Erythroblast (primary cell): ENCODE measurements at regions not wholly inside any gene's neighbourhood (a gene's known extent, or its start where the extent isn't known, plus 50 kb on each side); places are given as distances from the start of the nearest gene placed in this dataset.

Experiments used
- GATA1 ChIP-seq: IDR thresholded peaks from 2 replicates; pipeline ENCODE4 v1.6.1; 2011; ENCODE audit warnings: low read depth, mild to moderate bottlenecking, control low read depth, low read length, moderate library complexity
- POLR2A ChIP-seq: IDR thresholded peaks from 2 replicates; pipeline ENCODE4 v1.6.1; 2011; ENCODE audit warnings: mild to moderate bottlenecking, low read length

DNA sequence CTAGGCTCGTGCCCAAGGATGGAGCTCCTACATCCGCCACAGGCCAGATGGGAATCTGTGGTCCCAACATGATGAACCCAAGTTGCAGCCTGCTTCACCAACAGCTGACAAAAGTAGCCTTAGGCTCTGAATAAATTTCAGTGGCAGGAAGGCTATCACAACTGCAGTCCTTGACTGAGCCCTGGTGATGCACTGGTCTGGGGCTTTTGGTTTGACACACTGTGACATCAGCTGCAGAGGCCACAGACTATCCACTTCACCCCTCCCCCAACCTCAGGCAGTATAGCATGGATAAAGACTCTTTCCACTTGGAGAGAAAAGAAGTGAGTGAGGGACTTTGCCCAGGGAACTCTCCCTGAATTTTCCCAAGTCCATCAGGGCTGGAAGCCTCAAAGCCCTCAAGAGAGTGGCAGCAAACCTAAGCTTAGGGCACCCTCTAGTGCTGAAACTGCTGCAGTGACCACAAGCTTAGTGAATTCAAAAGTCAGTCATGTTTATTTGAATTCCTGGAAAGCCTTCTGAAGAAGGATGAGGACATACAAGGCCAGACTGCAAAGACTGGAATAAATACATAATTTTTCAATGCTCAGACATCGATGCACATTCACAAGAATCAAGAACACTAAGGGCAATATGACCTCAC is 135.0 kb upstream of the TENT5D start:
- no peak for TF ChIP-seq POLR2A
- no peak for TF ChIP-seq GATA1
